ENCODE measurements at regions not wholly inside any gene's neighbourhood (a gene's known extent, or its start where the extent isn't known, plus 50 kb on each side); places are given as distances from the start of the nearest gene placed in this dataset.

- TF ChIP-seq CTCF (IDR thresholded peaks at IDR 0.05) (no peak), NR1H2 (CRISPR knock-in tag; IDR thresholded peaks at IDR 0.05) (no peak), RORB (CRISPR knock-in tag; IDR thresholded peaks at IDR 0.05) (no peak), KAT7 (CRISPR knock-in tag; IDR thresholded peaks at IDR 0.05; ENCODE audit: borderline replicate concordance) (no peak), ATF2 (CRISPR knock-in tag; IDR thresholded peaks at IDR 0.05; ENCODE audit: borderline replicate concordance, low read depth) (no peak)
Observed at GRCh38 chr17:72440961-72441360, 320.1 kb downstream of the SOX9 start.

Data from WTC11 (cell line).